CD8-positive, alpha-beta memory T cell (primary cell): ENCODE measurements at regions not wholly inside any gene's neighbourhood (a gene's known extent, or its start where the extent isn't known, plus 50 kb on each side); places are given as distances from the start of the nearest gene placed in this dataset.

Source experiments
- CTCF ChIA-PET: fragments of 350-600 bp; sonication (Branson Sonifier 250); formaldehyde crosslinking; loops from one replicate; lab custom pipeline; 2021; ENCODE audit warnings: antibody characterized with exemption; lab: Charles Lee
- POLR2A ChIA-PET: fragments of 350-600 bp; sonication (Branson Sonifier 250); formaldehyde crosslinking; loops from one replicate; lab custom pipeline; 2021; ENCODE audit warnings: antibody characterized with exemption; lab: Charles Lee
- DNase-seq, 5 donors: peaks; one replicate each; pipeline versions ENCODE4 v3.0.0 to v3.0.0-alpha.2; 2020 to 2022; ENCODE audit warnings: mixed read lengths in 1 of 5
- H3K27ac ChIP-seq: one replicate; pipeline ENCODE4 v1.7.0; 2013; ENCODE audit warnings: low read depth, mild to moderate bottlenecking, low read length, moderate library complexity
- H3K27me3 ChIP-seq: 2 replicates; pipeline ENCODE4 v1.7.0; 2013; ENCODE audit warnings: low read length, mild to moderate bottlenecking; ENCODE audit not compliant: insufficient read depth, poor library complexity, severe bottlenecking
- H3K36me3 ChIP-seq: 2 replicates; pipeline ENCODE4 v1.7.0; 2013; ENCODE audit warnings: mild to moderate bottlenecking, low read length, moderate library complexity; ENCODE audit not compliant: insufficient read depth
- H3K4me1 ChIP-seq: 2 replicates; pipeline ENCODE4 v1.7.0; 2013; ENCODE audit warnings: mild to moderate bottlenecking, low read length, moderate library complexity; ENCODE audit not compliant: insufficient read depth
- H3K4me3 ChIP-seq: 2 replicates; pipeline ENCODE4 v1.7.0; 2013; ENCODE audit warnings: mild to moderate bottlenecking, low read length
- H3K9me3 ChIP-seq: 2 replicates; pipeline ENCODE4 v1.7.0; 2013; ENCODE audit warnings: mild to moderate bottlenecking, low read length
- H3K27ac Mint-ChIP-seq, 8 donors: one replicate each; pipeline ENCODE4 v1.8.0; 2020 to 2021; ENCODE audit warnings: mixed read lengths in 8 of 8, mild to moderate bottlenecking in 6 of 8, inconsistent platforms in 3 of 8, moderate library complexity in 3 of 8
- H3K27me3 Mint-ChIP-seq, 2 donors: one replicate each; pipeline ENCODE4 v1.8.0; 2020 to 2021; ENCODE audit warnings: mixed read lengths in 2 of 2, mild to moderate bottlenecking in 1 of 2, moderate library complexity in 1 of 2
- H3K36me3 Mint-ChIP-seq, 3 donors: one replicate each; pipeline ENCODE4 v1.8.0; 2020 to 2021; ENCODE audit warnings: mixed read lengths in 3 of 3, inconsistent platforms in 1 of 3, mild to moderate bottlenecking in 1 of 3
- H3K4me1 Mint-ChIP-seq, 3 donors: one replicate each; pipeline ENCODE4 v1.8.0; 2020 to 2021; ENCODE audit warnings: mixed read lengths in 3 of 3, inconsistent platforms in 1 of 3, mild to moderate bottlenecking in 1 of 3
- H3K4me3 Mint-ChIP-seq, 7 donors: one replicate each; pipeline ENCODE4 v1.8.0; 2020 to 2021; ENCODE audit warnings: mixed read lengths in 7 of 7, mild to moderate bottlenecking in 6 of 7, moderate library complexity in 4 of 7, inconsistent platforms in 2 of 7
- H3K9me3 Mint-ChIP-seq, 5 donors: one replicate each; pipeline ENCODE4 v1.8.0; 2020 to 2022; ENCODE audit warnings: mixed read lengths in 5 of 5, mild to moderate bottlenecking in 3 of 5, moderate library complexity in 2 of 5, inconsistent platforms in 1 of 5

- POLR2A ChIA-PET = no interaction called here
- no peaks in the 10 kb centered on the region for H3K27me3 ChIP-seq
- no peak overlapping the region for H3K4me3 ChIP-seq
- Mint-ChIP-seq H3K36me3 (peaks cover 0 to 10% (median 1%) of the 10 kb centered on the region in 3 donors), H3K4me3 (no peak overlapping the region), H3K9me3 (peaks cover 0 to 5% (median 0%) of the 10 kb centered on the region in 5 donors), H3K4me1 (peaks cover 0 to 6% (median 4%) of the 10 kb centered on the region in 3 donors), H3K27ac (no peak overlapping the region), H3K27me3 (no peaks in the 10 kb centered on the region)
- no peak overlapping the region for H3K27ac ChIP-seq
- H3K9me3 ChIP-seq = no peaks in the 10 kb centered on the region
- H3K36me3 ChIP-seq = no peaks in the 10 kb centered on the region
- no peak for DNase-seq
- no peaks in the 10 kb centered on the region for H3K4me1 ChIP-seq
- CTCF ChIA-PET = no interaction called here
Observed at GRCh38 chr4:35963383-35963782, 280.9 kb downstream of the ARAP2 start.

DNA sequence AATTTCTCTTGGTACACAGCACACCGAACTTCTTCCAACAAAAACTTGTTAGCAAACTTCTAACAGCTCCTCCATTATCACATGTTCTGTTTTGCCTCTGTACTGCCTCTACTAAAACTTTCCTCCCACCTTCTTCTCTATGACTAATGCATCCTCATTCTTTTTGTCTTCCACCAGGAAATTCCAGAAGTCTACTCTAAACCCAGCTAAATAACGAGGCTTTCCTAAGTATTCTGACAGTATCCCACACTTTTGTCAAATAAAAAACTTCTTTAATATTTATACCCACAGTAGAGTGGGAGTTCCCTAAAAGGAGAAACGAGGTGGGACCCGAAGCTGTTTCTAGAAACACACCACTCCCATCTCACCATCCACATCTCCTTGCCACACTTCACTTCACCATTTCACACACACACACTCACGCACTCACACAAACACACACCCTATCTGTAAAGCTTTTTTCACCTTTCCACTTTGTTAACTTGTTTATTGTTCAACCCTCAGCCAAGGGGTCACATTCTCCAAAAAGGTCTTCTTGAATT is 280.3 kb downstream of the ARAP2 start:
- ChIA-PET POLR2A (no interaction called here), CTCF (no interaction called here)
- no peaks in the 10 kb centered on the region for H3K27me3 ChIP-seq

GRCh38 chr4:35965300-35965699 is 279.0 kb downstream of the ARAP2 start:
- no peak for DNase-seq
- no peak overlapping the region for H3K4me3 ChIP-seq
- H3K27me3 ChIP-seq = no peaks in the 10 kb centered on the region
- peaks cover 0 to 6% (median 4%) of the 10 kb centered on the region in 3 donors for H3K4me1 Mint-ChIP-seq
- H3K4me1 ChIP-seq = no peaks in the 10 kb centered on the region
- ChIA-PET CTCF (no interaction called here), POLR2A (no interaction called here)
- H3K9me3 ChIP-seq = no peaks in the 10 kb centered on the region
- no peak overlapping the region for H3K27ac Mint-ChIP-seq
- H3K27me3 Mint-ChIP-seq = no peaks in the 10 kb centered on the region
- no peak overlapping the region for H3K27ac ChIP-seq
- no peak overlapping the region for H3K4me3 Mint-ChIP-seq
- no peaks in the 10 kb centered on the region for H3K9me3 Mint-ChIP-seq
- no peaks in the 10 kb centered on the region for H3K36me3 ChIP-seq
- H3K36me3 Mint-ChIP-seq = peaks cover 0 to 1% (median 0%) of the 10 kb centered on the region in 3 donors

More for the DNA sequence above, 280.3 kb downstream of the ARAP2 start:
- no peaks in the 10 kb centered on the region for H3K36me3 ChIP-seq
- DNase-seq = no peak
- Mint-ChIP-seq H3K27me3 (no peaks in the 10 kb centered on the region), H3K4me1 (peaks cover 0 to 6% (median 4%) of the 10 kb centered on the region in 3 donors), H3K36me3 (peaks cover 0 to 5% (median 1%) of the 10 kb centered on the region in 3 donors), H3K9me3 (peaks cover 0 to 5% (median 0%) of the 10 kb centered on the region in 5 donors), H3K4me3 (no peak overlapping the region), H3K27ac (no peak overlapping the region)
- H3K4me1 ChIP-seq = no peaks in the 10 kb centered on the region
- H3K9me3 ChIP-seq = no peaks in the 10 kb centered on the region
- no peak overlapping the region for H3K4me3 ChIP-seq
- no peak overlapping the region for H3K27ac ChIP-seq

DNA sequence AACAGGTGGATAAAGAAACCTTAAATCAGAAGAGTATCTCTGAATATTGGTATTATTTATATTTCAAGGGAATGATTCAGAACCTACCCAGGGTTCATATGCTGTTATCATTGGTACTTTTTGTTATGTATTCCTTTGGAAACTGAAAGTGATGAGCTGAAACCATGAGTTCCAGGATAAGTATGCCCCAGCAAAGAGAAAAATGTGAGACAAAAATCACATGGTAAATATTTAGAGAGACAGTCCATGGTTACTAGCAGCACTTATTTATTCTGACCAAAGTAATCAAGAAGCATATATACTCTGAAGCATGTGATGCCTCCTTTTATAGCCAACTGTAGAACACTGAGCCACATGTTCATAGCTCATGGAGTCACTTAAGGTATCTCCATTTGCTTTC is 277.7 kb downstream of the ARAP2 start:
- no peaks in the 10 kb centered on the region for H3K9me3 Mint-ChIP-seq
- Histone ChIP-seq H3K4me3 (no peak overlapping the region), H3K36me3 (no peaks in the 10 kb centered on the region), H3K27me3 (no peaks in the 10 kb centered on the region), H3K27ac (no peak overlapping the region), H3K4me1 (no peaks in the 10 kb centered on the region), H3K9me3 (no peaks in the 10 kb centered on the region)
- H3K4me3 Mint-ChIP-seq = no peak overlapping the region
- no peak overlapping the region for H3K27ac Mint-ChIP-seq
- peaks cover 0 to 6% (median 4%) of the 10 kb centered on the region in 3 donors for H3K4me1 Mint-ChIP-seq
- ChIA-PET POLR2A (no interaction called here), CTCF (no interaction called here)
- H3K27me3 Mint-ChIP-seq = no peaks in the 10 kb centered on the region
- no peak for DNase-seq
- H3K36me3 Mint-ChIP-seq = peaks cover 0 to 1% (median 0%) of the 10 kb centered on the region in 3 donors

- Mint-ChIP-seq H3K4me3 (no peak overlapping the region), H3K27ac (no peak overlapping the region)
- CTCF ChIA-PET = no interaction called here
Observed at GRCh38 chr4:35970366-35970960, 273.9 kb downstream of the ARAP2 start.

GRCh38 chr4:35972814-35973213 is 271.5 kb downstream of the ARAP2 start:
- Mint-ChIP-seq H3K9me3 (no peaks in the 10 kb centered on the region), H3K4me1 (peaks cover 0 to 8% (median 7%) of the 10 kb centered on the region in 3 donors), H3K27ac (no peak overlapping the region), H3K27me3 (peaks cover 0 to 2% of the 10 kb centered on the region in 2 donors), H3K36me3 (peaks cover 0 to 6% (median 3%) of the 10 kb centered on the region in 3 donors), H3K4me3 (no peak overlapping the region)
- no peak for DNase-seq
- no peaks in the 10 kb centered on the region for H3K36me3 ChIP-seq
- H3K27ac ChIP-seq = no peak overlapping the region
- no peaks in the 10 kb centered on the region for H3K9me3 ChIP-seq
- CTCF ChIA-PET = no interaction called here
- H3K4me3 ChIP-seq = no peak overlapping the region
- no peaks in the 10 kb centered on the region for H3K4me1 ChIP-seq
- POLR2A ChIA-PET = no interaction called here
- no peaks in the 10 kb centered on the region for H3K27me3 ChIP-seq

More at GRCh38 chr4:35970366-35970960, 273.9 kb downstream of the ARAP2 start:
- Mint-ChIP-seq H3K27me3 (peaks cover 0 to 2% of the 10 kb centered on the region in 2 donors), H3K4me1 (peaks cover 0 to under 1% (median 0%) of the 10 kb centered on the region in 3 donors), H3K36me3 (peaks cover 0 to 4% (median under 1%) of the 10 kb centered on the region in 3 donors), H3K9me3 (no peaks in the 10 kb centered on the region)
- H3K9me3 ChIP-seq = no peaks in the 10 kb centered on the region
- POLR2A ChIA-PET = no interaction called here
- H3K4me1 ChIP-seq = no peaks in the 10 kb centered on the region
- H3K36me3 ChIP-seq = no peaks in the 10 kb centered on the region
- DNase-seq = no peak
- no peaks in the 10 kb centered on the region for H3K27me3 ChIP-seq
- H3K4me3 ChIP-seq = no peak overlapping the region
- H3K27ac ChIP-seq = no peak overlapping the region

GRCh38 chr4:35975617-35976355 is 268.5 kb downstream of the ARAP2 start:
- POLR2A ChIA-PET = no interaction called here
- peak overlapping the region in 1 of 8 donors; percentile 22 for H3K27ac Mint-ChIP-seq
- CTCF ChIA-PET = no interaction called here

GRCh38 chr4:35978551-35978950 is 265.8 kb downstream of the ARAP2 start:
- no peaks in the 10 kb centered on the region for H3K36me3 ChIP-seq
- no peaks in the 10 kb centered on the region for H3K9me3 Mint-ChIP-seq
- no peak for DNase-seq
- no peaks in the 10 kb centered on the region for H3K9me3 ChIP-seq
- peaks cover 0 to 2% of the 10 kb centered on the region in 2 donors for H3K27me3 Mint-ChIP-seq
- CTCF ChIA-PET = no interaction called here
- POLR2A ChIA-PET = no interaction called here
- no peak overlapping the region for H3K4me3 Mint-ChIP-seq
- H3K36me3 Mint-ChIP-seq = peaks cover 2 to 23% (median 14%) of the 10 kb centered on the region in 3 donors
- no peaks in the 10 kb centered on the region for H3K27me3 ChIP-seq
- no peak overlapping the region for H3K27ac Mint-ChIP-seq
- H3K4me1 Mint-ChIP-seq = peaks cover 4 to 15% (median 8%) of the 10 kb centered on the region in 3 donors
- H3K4me1 ChIP-seq = no peaks in the 10 kb centered on the region
- no peak overlapping the region for H3K4me3 ChIP-seq
- H3K27ac ChIP-seq = no peak overlapping the region

More at GRCh38 chr4:35975617-35976355, 268.5 kb downstream of the ARAP2 start:
- Histone ChIP-seq H3K36me3 (no peaks in the 10 kb centered on the region), H3K4me1 (no peaks in the 10 kb centered on the region), H3K27me3 (no peaks in the 10 kb centered on the region), H3K27ac (no peak overlapping the region), H3K4me3 (no peak overlapping the region), H3K9me3 (no peaks in the 10 kb centered on the region)
- no peaks in the 10 kb centered on the region for H3K9me3 Mint-ChIP-seq
- H3K4me3 Mint-ChIP-seq = peak overlapping the region in 2 of 7 donors; percentile 29 to 31
- peaks cover 0 to 2% of the 10 kb centered on the region in 2 donors for H3K27me3 Mint-ChIP-seq
- DNase-seq = no peak
- peaks cover 0 to 8% (median 7%) of the 10 kb centered on the region in 3 donors for H3K4me1 Mint-ChIP-seq
- H3K36me3 Mint-ChIP-seq = peaks cover 2 to 14% (median 7%) of the 10 kb centered on the region in 3 donors
